GM12874 (cell line): ENCODE measurements at regions not wholly inside any gene's neighbourhood (a gene's known extent, or its start where the extent isn't known, plus 50 kb on each side); places are given as distances from the start of the nearest gene placed in this dataset.

ENCODE experiments used
- CTCF ChIP-seq: IDR thresholded peaks from 2 replicates; pipeline ENCODE4 v1.5.1; 2011; ENCODE audit warnings: low read depth, mild to moderate bottlenecking, control low read depth, low read length, moderate library complexity; ENCODE audit not compliant: insufficient read depth

- TF ChIP-seq CTCF, result no peak
Measured at GRCh38 chr9:73855206-73855605, 641.9 kb upstream of the RORB start.

GRCh38 chr9:73863924-73864323 is 633.2 kb upstream of the RORB start:
- no peak for TF ChIP-seq CTCF

GRCh38 chr9:73866451-73866850 is 630.7 kb upstream of the RORB start:
- TF ChIP-seq CTCF, result no peak

- TF ChIP-seq CTCF, result no peak
Measured at GRCh38 chr9:73869264-73869663, 627.9 kb upstream of the RORB start.

- TF ChIP-seq CTCF, result no peak
Measured at GRCh38 chr9:73871636-73872035, 625.5 kb upstream of the RORB start.

- TF ChIP-seq CTCF, result no peak
Measured at GRCh38 chr9:73872701-73873100, 624.4 kb upstream of the RORB start.

GRCh38 chr9:73880101-73880500 is 617.0 kb upstream of the RORB start:
- TF ChIP-seq CTCF, result no peak

GRCh38 chr9:73889023-73889422 is 608.1 kb upstream of the RORB start:
- TF ChIP-seq CTCF, result no peak
